Endothelial cell of umbilical vein (primary cell): ENCODE measurements at regions not wholly inside any gene's neighbourhood (a gene's known extent, or its start where the extent isn't known, plus 50 kb on each side); places are given as distances from the start of the nearest gene placed in this dataset.

ENCODE experiments used
- FOS ChIP-seq: IDR thresholded peaks from 2 replicates; pipeline ENCODE4 v1.6.1; 2011; ENCODE audit warnings: mild to moderate bottlenecking, low read length, moderate library complexity, borderline replicate concordance; ENCODE audit not compliant: insufficient read depth
- MYC ChIP-seq: IDR thresholded peaks from one replicate; pipeline ENCODE4 v1.6.1; 2011; ENCODE audit warnings: mild to moderate bottlenecking, low read depth, low read length
- POLR2A ChIP-seq: IDR thresholded peaks from 2 replicates; pipeline ENCODE4 v1.6.1; 2012; ENCODE audit warnings: low read depth, mild to moderate bottlenecking, control low read depth, low read length
- POLR2AphosphoS5 ChIP-seq: IDR thresholded peaks from 2 replicates; pipeline ENCODE4 v1.6.1; 2012; ENCODE audit warnings: low read depth, mild to moderate bottlenecking, control low read depth, low read length, moderate library complexity; ENCODE audit not compliant: insufficient read depth
- TF ChIP-seq, protein P1 (sequence below), 2 donors: IDR thresholded peaks; 1 replicate in 1 of 2; 2 replicates in 1 of 2; pipeline ENCODE4 v1.5.1; 2011; ENCODE audit warnings: low read length in 2 of 2, mild to moderate bottlenecking in 2 of 2, moderate library complexity in 2 of 2, control low read depth in 1 of 2, inconsistent platforms in 1 of 2, low read depth in 1 of 2; ENCODE audit not compliant: insufficient read depth in 1 of 2; ENCODE audit errors: extremely low read depth in 1 of 2
- TF ChIP-seq, protein P2 (sequence below): IDR thresholded peaks from 2 replicates; pipeline ENCODE4 v1.6.1; 2011; ENCODE audit not compliant: insufficient read depth, insufficient read length

GRCh38 chr13:67726979-67727378, 496.8 kb upstream of the PCDH9 start:
- no peak for TF ChIP-seq POLR2A
- TF ChIP-seq, protein P1, sequence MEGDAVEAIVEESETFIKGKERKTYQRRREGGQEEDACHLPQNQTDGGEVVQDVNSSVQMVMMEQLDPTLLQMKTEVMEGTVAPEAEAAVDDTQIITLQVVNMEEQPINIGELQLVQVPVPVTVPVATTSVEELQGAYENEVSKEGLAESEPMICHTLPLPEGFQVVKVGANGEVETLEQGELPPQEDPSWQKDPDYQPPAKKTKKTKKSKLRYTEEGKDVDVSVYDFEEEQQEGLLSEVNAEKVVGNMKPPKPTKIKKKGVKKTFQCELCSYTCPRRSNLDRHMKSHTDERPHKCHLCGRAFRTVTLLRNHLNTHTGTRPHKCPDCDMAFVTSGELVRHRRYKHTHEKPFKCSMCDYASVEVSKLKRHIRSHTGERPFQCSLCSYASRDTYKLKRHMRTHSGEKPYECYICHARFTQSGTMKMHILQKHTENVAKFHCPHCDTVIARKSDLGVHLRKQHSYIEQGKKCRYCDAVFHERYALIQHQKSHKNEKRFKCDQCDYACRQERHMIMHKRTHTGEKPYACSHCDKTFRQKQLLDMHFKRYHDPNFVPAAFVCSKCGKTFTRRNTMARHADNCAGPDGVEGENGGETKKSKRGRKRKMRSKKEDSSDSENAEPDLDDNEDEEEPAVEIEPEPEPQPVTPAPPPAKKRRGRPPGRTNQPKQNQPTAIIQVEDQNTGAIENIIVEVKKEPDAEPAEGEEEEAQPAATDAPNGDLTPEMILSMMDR (IDR thresholded peaks at IDR 0.05; ENCODE audit: extremely low read depth in 1 of 2, insufficient read depth in 1 of 2, low read depth in 1 of 2, low read length in 2 of 2): no peak
- TF ChIP-seq, protein P2, sequence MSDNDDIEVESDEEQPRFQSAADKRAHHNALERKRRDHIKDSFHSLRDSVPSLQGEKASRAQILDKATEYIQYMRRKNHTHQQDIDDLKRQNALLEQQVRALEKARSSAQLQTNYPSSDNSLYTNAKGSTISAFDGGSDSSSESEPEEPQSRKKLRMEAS: no peak
- TF ChIP-seq POLR2AphosphoS5: no peak
- TF ChIP-seq FOS: no peak
- no peak for TF ChIP-seq MYC
